Putamen (tissue), 1 donor: ENCODE measurements at regions not wholly inside any gene's neighbourhood (a gene's known extent, or its start where the extent isn't known, plus 50 kb on each side); places are given as distances from the start of the nearest gene placed in this dataset.

Source experiments
- DNase-seq: peaks from one replicate; pipeline ENCODE4 v3.0.0-alpha.2; 2016; ENCODE audit warnings: low spot score

- DNase-seq = no peak
These were observed 497.4 kb downstream of the FSCB start for GRCh38 chr14:44009642-44010041.

DNA sequence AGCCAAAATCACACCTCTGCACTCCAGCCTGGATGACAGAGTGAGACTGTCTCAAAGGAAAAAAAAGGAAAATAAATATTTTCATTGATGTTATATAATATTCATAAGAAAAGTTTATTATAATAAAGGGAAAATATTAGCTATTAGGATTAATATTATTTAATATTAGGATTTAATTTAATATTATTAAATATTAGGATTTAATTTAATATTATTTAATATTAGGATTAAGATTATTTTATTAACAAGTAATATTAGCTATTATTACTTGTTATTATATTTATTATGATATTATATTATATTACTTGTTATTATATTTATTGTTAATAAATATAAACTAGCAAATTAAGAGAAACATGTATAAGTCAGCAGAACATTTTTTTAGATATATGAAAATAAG, 518.1 kb downstream of the FSCB start:
- no peak for DNase-seq

- no peak for DNase-seq
These were observed 523.4 kb downstream of the FSCB start for GRCh38 chr14:43983721-43984120.

- no peak for DNase-seq
These were observed 525.8 kb downstream of the FSCB start for GRCh38 chr14:43981135-43981768.

- no peak for DNase-seq
These were observed 550.3 kb downstream of the FSCB start for GRCh38 chr14:43956741-43957140.

DNA sequence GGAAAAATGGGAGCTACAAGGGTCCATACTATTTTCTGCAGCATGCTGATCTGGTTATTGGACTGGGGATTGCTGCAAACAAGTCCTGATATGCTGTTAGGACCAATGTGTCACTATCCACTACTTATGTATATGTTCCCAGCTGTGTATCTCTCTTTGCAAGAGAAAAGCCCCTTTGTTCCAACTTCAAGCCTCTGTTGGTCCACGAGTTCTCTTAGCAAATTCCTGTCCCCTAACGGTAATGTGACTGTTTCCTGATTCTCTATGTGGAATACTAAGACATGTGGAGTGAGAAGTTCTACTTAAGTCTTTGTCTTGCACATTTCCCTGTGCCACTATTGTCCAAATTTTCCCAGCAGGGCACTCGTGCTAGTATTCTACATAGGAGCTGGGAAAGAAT, 557.7 kb downstream of the FSCB start:
- DNase-seq = no peak

DNA sequence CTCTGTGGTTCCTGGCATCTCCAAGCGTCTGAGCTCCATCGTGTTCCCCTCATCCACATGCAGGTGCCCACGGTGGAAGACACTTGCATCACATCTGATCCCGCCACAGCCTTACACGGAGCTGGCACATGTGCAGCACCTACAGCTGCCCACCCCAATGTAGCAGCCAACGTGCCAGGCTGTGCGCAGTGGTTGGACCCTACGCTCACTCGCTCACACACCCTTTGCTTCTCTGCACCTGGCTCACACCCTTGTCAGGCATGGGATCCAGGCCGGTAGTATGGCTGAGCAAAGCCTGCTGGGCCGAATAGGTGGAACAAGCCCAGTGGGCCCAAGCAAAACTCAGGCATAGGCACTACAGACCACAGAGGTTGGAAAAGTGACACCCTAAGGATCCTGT, 567.2 kb downstream of the FSCB start:
- no peak for DNase-seq

- no peak for DNase-seq
These were observed 568.3 kb downstream of the FSCB start for GRCh38 chr14:43938588-43939281.

DNA sequence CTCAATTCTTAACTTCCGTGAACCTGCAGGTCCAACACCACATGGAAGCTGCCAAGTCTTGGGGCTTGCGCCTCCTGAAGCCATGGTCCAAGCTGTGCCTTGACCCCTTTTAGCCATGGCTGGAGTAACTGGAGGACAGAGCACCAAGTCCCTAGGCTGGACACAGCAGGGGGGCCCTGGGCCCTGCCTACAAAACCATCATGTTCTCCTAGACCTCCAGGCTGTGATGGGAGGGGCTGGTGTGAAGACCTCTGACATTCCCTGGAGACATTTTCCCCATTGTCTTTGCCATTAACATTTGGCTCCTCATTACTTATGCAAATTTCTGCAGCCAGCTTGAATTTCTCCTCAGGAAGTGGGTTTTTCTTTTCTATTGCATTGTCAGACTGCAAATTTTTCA, 570.1 kb downstream of the FSCB start:
- no peak for DNase-seq

DNA sequence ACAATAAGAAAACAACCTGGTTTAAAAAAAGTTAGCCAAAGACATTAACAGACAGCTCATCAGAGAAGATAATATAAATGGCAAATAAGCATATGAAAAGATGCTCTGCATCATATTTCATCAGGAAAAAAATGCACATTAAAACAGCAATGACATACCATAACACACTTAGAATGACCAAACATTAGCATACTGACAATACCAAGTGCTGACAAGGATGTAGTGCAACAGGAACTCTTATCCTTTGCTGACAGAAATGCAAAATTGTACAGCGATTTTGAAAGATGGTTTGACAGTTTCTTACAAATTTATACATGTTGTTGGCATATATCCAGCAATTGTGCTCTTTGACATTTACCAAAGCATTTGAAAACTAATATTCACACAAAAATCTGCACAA, 573.0 kb downstream of the FSCB start:
- DNase-seq = no peak

- DNase-seq = no peak
These were observed 592.9 kb downstream of the FSCB start for GRCh38 chr14:43914041-43914693.

GRCh38 chr14:43903209-43903608, 603.9 kb downstream of the FSCB start:
- DNase-seq = no peak

GRCh38 chr14:43901911-43902673, 605.0 kb downstream of the FSCB start:
- DNase-seq = no peak

DNA sequence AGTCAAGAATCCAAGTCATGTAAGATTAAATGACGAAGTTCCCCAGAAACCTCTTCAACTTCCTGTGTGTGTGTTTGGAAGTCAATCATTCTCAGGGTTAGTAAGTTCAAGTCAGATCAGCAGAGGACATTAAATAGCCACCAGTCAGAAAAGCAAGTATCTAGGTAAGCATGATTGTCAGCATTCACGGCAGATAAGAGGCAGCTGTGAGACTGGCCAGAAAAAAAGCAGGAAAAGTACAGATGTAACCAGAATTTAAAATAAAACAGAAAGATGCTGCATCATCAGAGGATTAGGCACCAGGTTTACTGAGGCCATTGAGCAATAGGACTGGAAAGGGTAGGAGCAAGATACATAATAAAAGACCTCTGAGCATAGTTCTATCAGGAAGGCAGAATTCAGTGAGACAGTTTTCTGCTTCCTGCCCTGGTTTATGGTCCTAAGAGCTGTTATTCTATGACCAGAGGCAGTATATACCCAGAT, 606.9 kb downstream of the FSCB start:
- DNase-seq = no peak

GRCh38 chr14:43898687-43899086, 608.4 kb downstream of the FSCB start:
- DNase-seq = no peak

DNA sequence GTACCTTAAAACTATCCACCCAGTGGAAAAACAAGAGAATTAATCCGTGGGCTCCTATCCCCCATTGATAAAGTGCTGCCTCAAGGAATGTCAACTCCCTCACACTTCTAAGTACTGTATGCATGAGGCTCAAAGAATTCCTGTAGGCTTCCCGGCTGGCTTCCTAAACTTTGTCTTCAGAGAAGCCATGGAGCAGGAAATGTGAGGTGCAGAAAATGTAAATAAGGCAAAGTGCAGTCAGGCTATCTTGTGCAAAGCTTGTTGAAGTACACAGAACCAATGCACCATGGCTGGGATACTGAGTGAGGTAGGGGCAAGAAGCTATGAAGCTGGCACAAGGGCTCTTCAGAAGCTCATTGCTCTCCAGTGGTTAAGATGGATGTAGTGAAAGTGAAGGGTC, 611.0 kb downstream of the FSCB start:
- DNase-seq = no peak

DNA sequence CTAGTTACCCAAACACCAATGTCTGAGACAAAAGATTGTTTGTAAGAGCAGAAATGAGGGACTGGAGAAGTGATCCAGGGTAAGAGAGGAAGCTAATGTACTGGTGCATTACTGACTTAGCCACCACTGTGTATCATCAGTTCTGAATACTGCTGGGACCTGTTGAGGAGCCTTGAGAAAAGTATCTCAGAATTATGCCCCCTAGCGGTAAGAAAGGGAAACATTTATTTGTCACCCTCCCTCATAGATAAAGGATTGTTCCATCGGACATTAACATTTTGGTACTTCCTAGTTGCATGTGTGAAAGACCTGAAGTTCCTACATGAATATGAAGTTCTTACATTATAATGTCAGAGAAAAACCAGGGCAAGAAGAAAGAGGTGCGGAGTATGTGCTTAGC, 612.5 kb downstream of the FSCB start:
- DNase-seq = no peak

- no peak for DNase-seq
These were observed 619.6 kb downstream of the FSCB start for GRCh38 chr14:43887523-43887922.

GRCh38 chr14:43877351-43877960, 629.6 kb downstream of the FSCB start:
- no peak for DNase-seq

- DNase-seq = no peak
These were observed 634.1 kb downstream of the FSCB start for GRCh38 chr14:43872752-43873655.

GRCh38 chr14:43872222-43872621, 634.9 kb downstream of the FSCB start:
- DNase-seq = no peak
